SW 1271 (cell line): ENCODE measurements at regions not wholly inside any gene's neighbourhood (a gene's known extent, or its start where the extent isn't known, plus 50 kb on each side); places are given as distances from the start of the nearest gene placed in this dataset.
"Not testable (repeated sequence)": the region's sequence is repeated elsewhere in the genome, so short reads cannot be mapped to it uniquely, and the experiment has no call there.

Experiments used
- DNase-seq, 2 experiments: peaks; one replicate each; lab custom pipeline; 2025; lab: John Stamatoyannopoulos, UW

DNA sequence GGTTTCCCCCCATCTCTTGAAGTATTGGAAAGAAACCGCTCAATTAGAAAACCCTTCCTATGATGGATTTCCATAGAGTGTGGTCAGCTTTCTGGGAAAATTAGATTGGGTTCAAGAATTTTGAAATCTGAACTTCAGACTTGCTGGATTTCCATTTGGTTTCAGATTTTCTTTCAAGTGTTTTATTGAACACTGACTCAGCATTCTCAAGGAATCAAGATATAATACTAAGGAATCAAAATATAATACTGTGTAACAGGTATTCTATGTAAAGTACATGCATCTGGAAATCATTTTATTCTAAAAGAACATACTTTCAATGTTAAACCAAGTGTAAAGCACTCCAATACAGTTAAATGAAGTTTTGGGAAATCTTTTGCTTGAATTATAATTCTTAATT, 94.7 kb upstream of the CCN2 start:
- no peak for DNase-seq

DNA sequence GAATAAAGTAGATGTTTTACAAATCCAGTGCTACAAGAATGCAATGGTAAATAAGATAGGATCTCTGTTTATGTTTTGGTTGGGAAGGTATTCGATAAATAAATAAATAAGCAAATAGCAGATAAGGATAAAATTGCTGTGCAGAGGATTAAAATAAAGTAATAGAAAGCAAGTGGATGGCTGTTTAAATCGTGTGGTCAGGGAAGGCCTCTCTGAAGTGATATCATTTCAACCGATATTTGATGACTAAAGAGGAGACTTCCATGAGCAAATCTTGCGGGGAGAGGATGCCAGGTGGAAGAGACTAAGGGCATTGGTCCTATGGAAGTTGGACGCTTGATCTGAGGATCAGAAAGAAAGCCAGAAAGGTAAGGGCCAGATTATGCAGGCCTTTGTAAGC, 92.0 kb upstream of the CCN2 start:
- no peak for DNase-seq

DNA sequence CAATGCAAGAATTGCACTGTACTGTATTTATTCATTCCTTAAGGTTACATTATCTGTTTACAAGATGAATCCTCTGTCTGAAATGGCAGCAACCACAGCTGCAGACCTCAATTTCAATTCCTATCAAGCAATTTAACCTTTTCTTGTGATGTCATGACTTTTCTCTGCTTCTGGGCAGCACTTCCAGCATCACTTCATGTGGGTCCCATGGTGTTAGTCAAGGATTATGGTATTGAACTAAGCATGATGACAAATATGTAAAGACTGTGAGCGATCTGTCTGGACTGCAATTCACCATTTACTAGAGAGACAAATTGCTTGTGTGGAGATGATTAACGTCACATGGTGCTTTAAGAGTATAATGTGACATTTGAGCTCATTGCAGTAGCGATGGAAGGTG, 90.5 kb upstream of the CCN2 start:
- DNase-seq: no peak

DNA sequence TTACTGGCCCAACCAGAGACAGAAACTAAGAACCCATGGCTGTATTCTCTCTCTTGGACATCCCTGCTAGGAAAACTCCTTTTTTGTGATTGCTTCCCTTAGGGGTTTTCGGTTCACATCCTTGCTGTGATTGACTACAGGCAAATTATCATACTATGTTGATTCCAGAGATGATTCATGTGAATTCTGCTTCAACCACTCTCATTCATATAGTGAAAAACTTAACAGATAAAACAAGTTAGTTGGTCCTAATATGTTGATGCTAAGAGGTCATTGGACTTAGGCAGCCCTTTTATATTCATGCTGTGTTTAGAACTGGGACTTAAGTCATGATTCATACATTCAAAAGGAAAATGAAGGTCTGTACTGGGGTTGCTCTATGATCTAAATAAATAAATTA, 76.9 kb upstream of the CCN2 start:
- no peak for DNase-seq

DNA sequence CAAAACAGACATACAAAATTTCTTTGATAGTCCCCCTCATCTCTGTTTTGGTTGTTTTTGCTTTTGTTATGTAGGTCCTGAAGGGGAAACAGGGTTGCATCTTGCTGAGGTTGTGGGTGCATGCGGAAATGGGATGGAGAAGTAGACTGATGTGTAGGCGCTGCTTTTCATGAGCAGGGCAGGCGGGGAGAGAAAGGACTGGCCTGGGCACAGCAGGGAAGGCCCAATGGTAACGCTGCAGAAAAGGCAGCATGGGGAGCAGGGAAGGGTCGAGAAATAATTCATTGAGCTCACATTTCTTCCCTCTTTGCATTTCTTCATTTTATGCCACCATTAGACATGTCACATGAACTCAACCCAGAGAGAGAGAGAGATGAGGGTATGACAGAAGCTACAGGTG, 74.3 kb upstream of the CCN2 start:
- no peak for DNase-seq

DNA sequence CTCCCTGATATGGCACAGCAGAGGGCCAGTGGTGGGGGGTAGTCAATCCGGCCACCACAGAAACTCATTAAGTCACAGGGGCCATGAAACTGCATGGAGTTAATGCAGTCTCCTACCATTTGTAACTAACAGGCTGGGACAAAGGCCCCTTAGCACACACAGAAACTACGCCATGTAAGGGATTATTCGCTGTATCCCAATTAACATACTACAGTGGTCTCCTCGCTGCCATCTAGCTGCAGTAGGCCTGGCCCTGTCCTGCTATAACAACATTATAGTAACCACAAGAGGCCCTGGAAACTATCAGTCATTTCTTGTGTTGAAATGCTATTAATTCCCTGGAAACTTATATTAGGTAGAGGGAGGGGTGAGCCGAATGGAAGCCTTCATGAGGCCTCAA, 72.3 kb upstream of the CCN2 start:
- no peak for DNase-seq

DNA sequence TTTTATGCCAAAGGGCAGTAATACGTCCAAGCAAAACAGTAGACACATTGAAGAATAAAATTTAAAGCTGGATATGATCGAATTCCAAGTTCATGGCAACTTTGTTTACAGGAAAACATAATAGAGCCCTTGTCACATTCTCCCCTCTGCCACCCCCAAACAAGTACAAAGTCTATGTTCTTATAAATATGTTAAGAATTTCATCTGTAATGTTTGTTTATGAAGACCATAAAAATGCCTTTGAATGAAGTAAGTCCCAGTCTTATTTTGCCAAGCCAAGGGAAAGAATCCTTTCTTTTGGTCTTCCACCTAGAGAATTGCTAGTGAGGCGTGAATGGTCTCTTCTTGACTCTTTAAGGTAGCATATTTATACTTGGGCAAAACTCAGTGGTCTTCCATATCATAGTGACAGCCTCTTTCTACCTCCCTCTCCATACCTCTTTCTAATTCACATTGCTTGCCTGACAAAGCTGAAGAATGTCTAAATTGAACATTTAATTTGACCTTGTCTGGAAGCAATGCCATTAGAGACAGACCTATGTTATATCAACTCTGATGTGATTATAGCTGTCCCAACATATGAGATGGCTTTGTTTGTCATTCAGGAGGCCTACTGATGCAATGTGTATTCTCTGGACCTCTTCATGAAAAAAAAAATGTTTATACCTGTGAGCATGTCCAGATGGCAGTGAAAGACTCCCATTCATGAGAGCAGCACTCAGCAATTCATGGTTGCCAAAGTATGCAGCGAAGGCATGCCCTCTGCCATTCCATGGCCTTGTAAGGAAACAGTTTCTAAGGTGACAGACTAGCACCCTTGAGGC, 70.6 kb upstream of the CCN2 start:
- DNase-seq: no peak

DNA sequence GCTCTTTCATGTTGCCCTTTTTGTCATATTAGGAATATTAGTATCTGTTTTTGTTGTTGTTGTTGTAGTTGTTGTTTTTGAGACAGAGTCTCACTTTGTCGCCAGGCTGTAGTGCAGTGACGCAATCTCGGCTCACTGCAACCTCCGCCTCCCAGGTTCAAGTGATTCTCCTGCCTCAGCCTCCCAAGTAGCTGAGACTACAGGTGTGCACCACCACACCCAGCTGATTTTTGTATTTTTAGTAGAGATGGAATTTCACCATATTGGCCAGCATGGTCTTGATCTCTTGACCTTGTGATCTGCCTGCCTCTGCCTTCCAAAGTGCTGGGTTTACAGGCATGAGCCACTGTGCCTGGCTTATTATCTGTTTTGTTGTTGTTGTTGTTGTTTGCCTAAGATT, 69.7 kb upstream of the CCN2 start:
- DNase-seq: not testable (repeated sequence)

DNA sequence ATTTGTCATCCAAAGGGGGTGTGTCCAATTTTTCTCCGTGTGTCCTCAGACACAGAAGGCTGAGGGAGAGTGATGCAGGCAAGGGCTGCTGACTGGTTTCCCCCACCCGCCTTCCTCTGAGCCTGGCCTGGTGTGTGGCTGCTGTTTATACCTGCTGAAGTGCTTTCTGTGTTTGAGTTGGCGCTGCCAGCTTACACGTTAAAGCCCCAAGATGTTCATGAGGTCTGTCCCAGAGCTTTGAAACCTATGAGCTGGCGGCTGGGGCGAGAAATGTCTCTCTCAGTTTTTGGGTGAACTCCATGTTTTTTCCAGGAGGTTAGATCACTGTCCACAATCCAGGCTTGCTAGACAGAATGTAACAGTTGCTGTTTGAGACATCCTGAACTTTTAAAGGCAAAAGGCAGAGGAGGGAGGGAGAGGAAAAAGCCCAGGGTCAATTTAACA, 69.0 kb upstream of the CCN2 start:
- DNase-seq: no peak

DNA sequence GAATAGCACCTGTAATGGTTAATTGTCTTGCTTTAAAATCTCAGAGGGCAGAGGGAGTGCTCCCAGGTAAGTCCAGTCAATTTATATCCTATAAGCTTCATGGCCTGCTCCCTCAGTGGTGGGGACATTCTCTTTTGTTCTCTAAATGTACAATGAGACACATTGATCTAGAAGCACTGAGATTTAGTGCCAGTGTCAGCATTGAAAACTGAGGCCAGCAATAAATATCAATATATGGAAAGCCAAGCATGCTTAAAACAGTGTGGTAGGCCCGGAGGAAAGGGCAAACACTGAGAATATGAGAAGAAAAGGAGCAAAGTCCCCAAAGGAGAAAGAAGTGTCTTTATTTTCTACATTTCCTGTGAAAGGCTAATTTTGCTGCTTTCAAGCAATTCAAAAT, 68.4 kb upstream of the CCN2 start:
- DNase-seq: no peak

DNA sequence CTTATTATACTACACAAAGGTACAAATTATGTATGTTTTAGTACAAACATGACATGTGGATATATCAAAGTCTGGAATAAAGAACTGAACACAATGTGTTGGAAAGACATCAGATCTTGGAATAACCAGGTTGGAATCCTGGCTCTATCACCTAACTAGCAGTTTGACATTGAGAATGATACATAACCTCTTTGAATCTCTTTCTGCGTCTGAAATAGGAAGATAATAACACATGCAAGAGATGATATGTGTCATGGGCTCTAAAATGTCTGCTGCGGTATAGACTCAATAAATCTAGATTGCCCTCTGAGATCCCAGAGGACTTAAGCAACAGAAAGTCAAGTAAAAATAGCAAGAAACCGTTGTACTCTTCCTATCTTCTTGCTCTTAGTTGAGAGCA, 66.8 kb upstream of the CCN2 start:
- DNase-seq: no peak

DNA sequence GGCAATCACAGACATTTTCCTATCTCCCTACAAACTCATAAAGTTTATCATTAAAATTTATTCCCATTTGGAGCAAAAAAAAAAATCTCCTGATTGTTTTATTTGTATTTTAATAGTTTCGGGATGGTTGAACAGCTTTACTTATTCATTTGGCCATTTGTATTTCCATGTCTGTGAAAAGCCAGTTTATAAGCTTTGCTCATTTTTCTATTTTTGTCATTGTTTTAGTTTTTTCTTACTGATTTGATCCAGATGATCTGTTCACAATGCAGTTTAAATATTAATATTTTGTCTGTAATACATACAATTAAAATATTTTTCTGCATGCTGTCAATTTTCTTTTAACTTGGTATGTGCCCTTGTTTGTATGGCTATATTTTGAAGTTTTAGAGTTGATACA, 65.2 kb upstream of the CCN2 start:
- DNase-seq: no peak

DNA sequence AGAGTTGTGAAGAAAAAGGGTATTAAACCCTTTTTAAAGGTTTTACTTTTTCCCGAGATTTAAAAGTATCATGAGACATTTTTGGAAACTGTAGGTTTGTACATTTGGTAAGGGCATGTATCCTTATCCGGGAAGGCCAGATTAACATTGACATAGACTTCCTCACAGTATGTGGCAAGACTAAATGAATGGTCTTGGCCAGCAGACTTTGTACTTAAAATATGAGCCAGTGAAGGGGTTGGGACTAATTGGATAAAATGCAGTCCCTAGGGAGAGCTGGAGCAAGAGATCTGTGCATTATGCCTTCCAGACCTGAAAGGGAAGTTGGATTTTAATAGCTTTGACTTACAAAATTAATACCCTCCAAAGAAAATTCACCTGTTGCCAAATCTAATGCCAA, 60.4 kb upstream of the CCN2 start:
- no peak for DNase-seq

DNA sequence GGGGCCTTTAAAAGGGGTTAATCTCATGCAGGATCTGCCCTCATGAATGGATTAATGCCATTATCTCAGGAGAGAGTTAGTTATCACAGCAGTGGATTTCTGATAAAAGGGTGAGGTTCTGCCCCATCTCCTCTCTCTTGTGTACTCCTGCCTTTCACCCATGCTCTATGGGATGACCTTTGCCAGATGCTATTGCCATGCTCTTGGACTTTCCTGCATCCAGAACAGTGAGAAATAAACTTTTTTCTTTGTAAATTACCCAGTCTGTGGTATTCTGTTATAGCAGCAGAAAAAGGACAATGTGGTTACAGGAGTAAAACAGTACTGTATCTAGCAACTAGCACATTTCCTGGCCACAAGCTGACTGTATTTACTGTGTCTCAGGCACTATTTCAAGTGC, 58.0 kb upstream of the CCN2 start:
- DNase-seq: no peak

DNA sequence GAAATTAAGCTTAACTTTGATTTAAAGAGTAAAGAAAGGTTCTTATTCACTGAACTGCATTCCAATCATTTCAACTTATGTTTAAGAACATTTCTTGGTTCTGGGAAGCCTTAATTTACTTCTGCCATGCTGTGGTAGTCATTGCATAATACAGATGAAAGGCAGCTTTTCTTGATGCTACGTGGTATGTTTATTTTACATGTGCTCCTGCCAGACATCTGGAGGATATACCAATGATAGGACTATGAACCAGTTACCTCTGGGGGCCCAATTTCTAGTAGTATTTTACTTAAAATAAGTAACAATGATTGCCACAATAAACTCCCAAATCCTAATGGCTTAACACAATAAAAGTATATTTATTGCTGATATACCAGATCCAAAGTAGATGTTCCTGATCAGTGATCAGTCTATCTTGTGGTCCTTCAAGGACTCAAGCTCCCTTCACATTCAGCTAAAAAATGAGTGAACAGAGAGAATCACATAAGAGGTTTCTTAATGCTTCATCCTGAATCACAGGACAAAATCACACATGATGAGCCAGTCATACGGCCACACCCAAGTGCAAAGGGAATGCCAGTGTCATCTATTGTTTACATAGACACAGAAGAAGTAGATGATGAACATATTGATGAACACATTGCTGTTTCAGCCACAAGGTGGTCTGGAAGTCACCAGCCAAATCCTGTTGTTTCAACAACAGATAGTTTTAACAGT, 56.5 kb upstream of the CCN2 start:
- DNase-seq: no peak

DNA sequence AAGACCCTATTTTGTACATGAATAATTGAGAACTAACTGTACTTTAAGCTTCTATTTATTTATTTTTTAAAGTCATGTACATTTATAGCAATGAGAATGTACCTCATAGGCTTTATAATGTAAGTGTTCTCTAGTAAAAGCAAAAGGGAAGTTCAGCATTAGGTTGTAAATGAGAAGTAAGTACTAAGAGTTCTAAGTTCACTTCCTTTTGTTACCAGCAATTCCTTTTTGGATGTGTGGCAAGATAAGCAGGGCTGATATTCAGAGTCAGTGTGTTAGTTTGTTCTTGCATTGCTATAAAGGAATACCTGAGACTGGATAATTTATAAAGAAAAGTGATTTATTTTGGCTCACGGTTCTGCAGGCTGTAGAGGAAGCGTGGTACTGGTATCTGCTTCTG, 54.0 kb upstream of the CCN2 start:
- DNase-seq: no peak

DNA sequence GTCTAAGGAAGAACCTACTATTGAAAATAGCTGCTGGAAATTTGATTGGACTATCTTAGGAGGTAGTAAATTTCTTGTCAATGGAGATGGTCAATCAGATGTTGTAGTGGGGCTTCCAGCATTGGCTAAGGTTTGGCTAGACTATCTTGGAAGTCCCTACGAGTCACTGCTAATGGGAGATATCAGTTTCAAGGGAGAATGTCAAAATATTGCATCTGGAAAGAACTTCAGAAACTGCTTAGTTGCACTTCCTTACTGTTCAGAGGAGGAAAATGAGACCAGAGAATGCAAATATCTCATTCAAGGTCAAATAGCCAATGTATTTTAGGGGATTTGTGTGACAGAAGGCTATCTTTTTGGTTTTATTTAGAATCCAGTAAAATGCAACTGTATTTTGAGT, 53.5 kb upstream of the CCN2 start:
- no peak for DNase-seq

DNA sequence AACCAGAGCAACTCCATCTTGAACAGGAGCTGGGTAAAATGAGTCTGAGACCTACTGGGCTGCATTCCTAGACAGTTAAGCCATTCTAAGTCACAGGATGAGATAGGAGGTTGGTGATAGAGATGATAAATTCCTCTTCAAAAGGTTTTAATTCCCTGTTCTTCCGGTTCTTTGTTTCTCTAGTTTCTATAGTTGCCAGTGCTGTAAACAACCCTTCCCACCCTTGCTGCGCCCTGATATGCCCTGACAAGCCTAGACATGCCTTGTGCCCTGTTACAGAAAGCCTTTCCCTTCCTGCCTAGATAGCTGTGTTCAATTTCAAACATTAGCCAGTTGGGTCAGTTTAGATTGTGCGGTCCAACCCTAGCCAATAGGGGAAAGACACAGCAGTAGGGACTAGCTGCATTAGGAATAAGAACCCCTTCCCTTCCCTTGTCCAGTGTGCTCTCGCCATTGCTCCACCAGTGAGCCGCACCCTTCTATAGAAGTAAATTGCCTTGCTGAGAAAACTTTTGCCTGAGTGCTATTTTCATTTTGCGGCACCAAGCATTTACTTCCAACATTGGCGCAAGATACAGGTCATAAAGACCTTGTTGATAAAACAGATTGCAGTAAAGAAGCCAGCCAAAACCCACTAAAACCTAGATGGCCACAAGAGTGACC, 52.5 kb upstream of the CCN2 start:
- DNase-seq: no peak
